ENCODE measurements at regions not wholly inside any gene's neighbourhood (a gene's known extent, or its start where the extent isn't known, plus 50 kb on each side); places are given as distances from the start of the nearest gene placed in this dataset.

DNA sequence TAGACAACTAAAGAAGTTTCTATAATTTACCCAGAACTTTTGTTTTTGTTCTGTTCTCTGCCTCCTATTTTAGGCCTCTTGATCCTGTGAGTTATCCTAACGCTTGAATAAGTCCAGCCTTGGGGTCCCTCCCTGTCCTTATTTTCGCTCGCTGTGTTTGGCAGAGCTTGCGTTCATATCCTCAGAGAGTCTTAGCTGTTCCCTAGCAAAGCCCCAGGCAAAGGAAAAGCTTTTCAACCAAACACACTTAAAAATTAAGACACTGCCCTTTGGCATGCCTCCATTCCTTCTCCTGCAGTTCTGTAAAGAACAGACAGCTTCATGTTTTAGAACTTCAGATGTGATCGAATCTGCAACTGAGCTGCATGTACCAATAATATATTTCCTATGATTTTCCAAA is 517.2 kb downstream of the SUCLG1 start:
- intact Hi-C loops (cut with DNase I) = no loop called here
- DNase-seq = no peak
- Histone ChIP-seq H3K36me3 (no peaks in the 10 kb centered on the region), H3K9me3 (no peaks in the 10 kb centered on the region), H3K4me3 (no peak overlapping the region), H3K4me1 (no peaks in the 10 kb centered on the region), H3K27ac (no peak overlapping the region), H3K27me3 (ENCODE audit: low read depth) (no peaks in the 10 kb centered on the region)
- TF ChIP-seq, protein P1, sequence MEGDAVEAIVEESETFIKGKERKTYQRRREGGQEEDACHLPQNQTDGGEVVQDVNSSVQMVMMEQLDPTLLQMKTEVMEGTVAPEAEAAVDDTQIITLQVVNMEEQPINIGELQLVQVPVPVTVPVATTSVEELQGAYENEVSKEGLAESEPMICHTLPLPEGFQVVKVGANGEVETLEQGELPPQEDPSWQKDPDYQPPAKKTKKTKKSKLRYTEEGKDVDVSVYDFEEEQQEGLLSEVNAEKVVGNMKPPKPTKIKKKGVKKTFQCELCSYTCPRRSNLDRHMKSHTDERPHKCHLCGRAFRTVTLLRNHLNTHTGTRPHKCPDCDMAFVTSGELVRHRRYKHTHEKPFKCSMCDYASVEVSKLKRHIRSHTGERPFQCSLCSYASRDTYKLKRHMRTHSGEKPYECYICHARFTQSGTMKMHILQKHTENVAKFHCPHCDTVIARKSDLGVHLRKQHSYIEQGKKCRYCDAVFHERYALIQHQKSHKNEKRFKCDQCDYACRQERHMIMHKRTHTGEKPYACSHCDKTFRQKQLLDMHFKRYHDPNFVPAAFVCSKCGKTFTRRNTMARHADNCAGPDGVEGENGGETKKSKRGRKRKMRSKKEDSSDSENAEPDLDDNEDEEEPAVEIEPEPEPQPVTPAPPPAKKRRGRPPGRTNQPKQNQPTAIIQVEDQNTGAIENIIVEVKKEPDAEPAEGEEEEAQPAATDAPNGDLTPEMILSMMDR (IDR thresholded peaks at IDR 0.05) = no peak
- no peak for ATAC-seq

- no peaks in the 10 kb centered on the region for H3K27me3 ChIP-seq (ENCODE audit: low read depth)
- intact Hi-C loops (cut with DNase I) = no loop called here
- DNase-seq = no peak
- H3K4me3 ChIP-seq = no peak overlapping the region
- H3K36me3 ChIP-seq = no peaks in the 10 kb centered on the region
- TF ChIP-seq, protein P1 (IDR thresholded peaks at IDR 0.05) = no peak
- no peak overlapping the region for H3K27ac ChIP-seq
- H3K4me1 ChIP-seq = no peaks in the 10 kb centered on the region
- H3K9me3 ChIP-seq = no peaks in the 10 kb centered on the region
- no peak for ATAC-seq
These were observed 525.3 kb downstream of the SUCLG1 start for GRCh38 chr2:83933749-83934148.

GRCh38 chr2:83923531-83923930 is 535.5 kb downstream of the SUCLG1 start:
- Histone ChIP-seq H3K9me3 (no peaks in the 10 kb centered on the region), H3K27me3 (ENCODE audit: low read depth) (no peaks in the 10 kb centered on the region), H3K4me3 (no peak overlapping the region), H3K4me1 (no peaks in the 10 kb centered on the region), H3K36me3 (no peaks in the 10 kb centered on the region), H3K27ac (no peak overlapping the region)
- intact Hi-C loops (cut with DNase I) = no loop called here
- TF ChIP-seq, protein P1 (IDR thresholded peaks at IDR 0.05) = no peak
- no peak for ATAC-seq
- no peak for DNase-seq

- TF ChIP-seq, protein P1 (IDR thresholded peaks at IDR 0.05) = no peak
- ATAC-seq (no peak), DNase-seq (no peak)
- Histone ChIP-seq H3K36me3 (no peaks in the 10 kb centered on the region), H3K4me3 (no peak overlapping the region), H3K4me1 (no peaks in the 10 kb centered on the region), H3K27ac (no peak overlapping the region), H3K27me3 (ENCODE audit: low read depth) (no peaks in the 10 kb centered on the region), H3K9me3 (no peaks in the 10 kb centered on the region)
- intact Hi-C loops (cut with DNase I) = no loop called here
These were observed 542.5 kb downstream of the SUCLG1 start for GRCh38 chr2:83916559-83916958.

DNA sequence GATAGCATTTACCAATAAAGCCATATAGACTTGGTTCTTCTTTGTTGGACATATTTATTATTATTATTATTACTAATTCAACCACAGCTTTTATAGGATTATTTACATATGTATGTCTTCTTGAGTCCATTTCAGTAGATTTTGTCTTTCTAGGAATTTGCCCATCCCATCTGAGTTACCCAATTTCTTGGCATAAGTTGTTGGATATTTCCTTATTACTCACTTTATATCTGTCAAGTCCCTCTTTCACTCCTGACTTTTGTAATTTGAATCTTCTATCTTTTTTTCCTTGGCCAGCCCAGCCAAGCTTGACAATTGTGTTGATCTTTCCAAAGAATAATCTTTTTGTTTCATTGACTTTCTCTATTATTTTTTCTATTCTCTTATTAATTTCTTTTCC is 543.7 kb downstream of the SUCLG1 start:
- Histone ChIP-seq H3K9me3 (no peaks in the 10 kb centered on the region), H3K4me3 (no peak overlapping the region), H3K36me3 (no peaks in the 10 kb centered on the region), H3K27me3 (ENCODE audit: low read depth) (no peaks in the 10 kb centered on the region), H3K4me1 (no peaks in the 10 kb centered on the region), H3K27ac (no peak overlapping the region)
- ATAC-seq = no peak
- intact Hi-C loops (cut with DNase I) = no loop called here
- DNase-seq = no peak
- TF ChIP-seq, protein P1 (IDR thresholded peaks at IDR 0.05) = no peak

DNA sequence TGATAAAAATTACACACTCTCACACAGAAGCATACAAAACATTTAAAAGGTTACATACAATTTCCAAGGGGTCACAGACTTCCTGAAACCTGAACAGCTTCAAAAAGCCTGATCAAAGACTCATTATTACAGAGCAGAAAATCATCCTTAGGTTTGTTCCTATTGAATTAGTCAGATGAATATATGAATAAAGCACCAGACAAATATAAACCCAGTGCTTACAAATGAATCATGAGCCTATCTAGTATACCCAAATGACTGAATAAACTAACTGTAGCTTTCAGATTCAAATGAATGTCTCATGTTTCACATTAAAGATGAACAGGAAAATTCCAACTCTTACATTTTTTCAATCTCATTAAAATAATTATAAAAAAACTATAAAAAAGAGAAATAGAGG is 550.3 kb downstream of the SUCLG1 start:
- H3K27ac ChIP-seq = no peak overlapping the region
- DNase-seq = no peak
- H3K27me3 ChIP-seq (ENCODE audit: low read depth) = no peaks in the 10 kb centered on the region
- no peak overlapping the region for H3K4me3 ChIP-seq
- no peaks in the 10 kb centered on the region for H3K36me3 ChIP-seq
- H3K4me1 ChIP-seq = no peaks in the 10 kb centered on the region
- no peaks in the 10 kb centered on the region for H3K9me3 ChIP-seq
- no peak for ATAC-seq
- TF ChIP-seq, protein P1 (IDR thresholded peaks at IDR 0.05) = no peak
- intact Hi-C loops (cut with DNase I) = no loop called here
